Activated CD4-positive, alpha-beta T cell treated with anti-CD3 and anti-CD28 coated beads for 48 hours (primary cell): ENCODE measurements at regions not wholly inside any gene's neighbourhood (a gene's known extent, or its start where the extent isn't known, plus 50 kb on each side); places are given as distances from the start of the nearest gene placed in this dataset.

Source experiments
- DNase-seq: peaks from one replicate; pipeline ENCODE4 v3.0.0-alpha.2; 2020

DNA sequence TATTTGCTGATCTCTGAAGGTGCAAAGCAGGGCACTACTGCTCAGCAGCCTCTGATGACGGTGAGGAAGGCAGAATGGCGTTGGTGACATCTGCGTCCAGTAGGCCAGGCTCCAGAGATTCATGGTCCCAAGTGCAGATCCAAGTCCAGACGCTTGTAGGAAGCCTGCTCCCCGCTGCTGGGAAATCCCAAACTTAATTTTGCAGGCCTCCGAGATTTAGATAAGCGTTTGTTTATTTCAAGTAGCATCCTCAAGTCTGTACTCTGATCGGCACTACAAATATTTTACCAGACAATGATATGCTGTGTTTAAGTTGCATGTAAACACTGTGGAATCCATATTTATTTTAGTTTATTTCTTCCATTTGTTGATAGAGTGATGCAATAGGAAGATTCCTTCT is 244.9 kb upstream of the KLF6 start:
- no peak for DNase-seq

DNA sequence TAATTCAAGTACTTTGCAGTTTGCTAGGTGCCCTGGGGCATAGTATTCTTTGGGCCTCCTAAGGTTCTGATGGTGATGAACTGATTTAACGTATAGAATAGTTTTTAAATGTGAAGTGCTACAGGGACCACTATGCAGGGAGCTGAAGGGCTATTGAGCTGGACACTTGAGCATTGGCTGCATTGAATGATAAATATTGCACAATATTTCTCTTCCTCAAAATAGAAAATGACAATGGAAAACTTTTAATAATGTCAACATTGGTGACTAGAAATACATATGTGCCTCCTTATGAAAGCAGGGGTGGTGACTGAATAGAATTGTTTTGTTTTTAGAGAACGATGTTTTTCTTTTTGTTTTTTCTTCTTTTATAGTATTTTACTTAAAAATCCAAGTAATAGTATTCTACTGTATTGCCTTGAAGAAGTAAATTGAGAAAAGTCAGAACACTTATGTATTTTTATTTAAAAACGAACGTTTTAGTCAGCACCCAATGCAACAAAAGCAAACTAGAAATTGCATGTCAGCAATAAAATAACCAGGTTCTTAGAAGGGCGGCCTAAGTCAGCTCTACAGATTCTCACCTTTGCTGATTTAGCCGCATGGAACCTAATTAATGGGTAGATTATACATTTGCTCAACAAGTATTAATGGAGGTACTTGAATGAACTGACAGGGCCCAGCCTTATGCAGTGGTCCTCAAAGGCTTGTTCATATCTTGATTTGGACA is 244.0 kb upstream of the KLF6 start:
- DNase-seq = no peak

DNA sequence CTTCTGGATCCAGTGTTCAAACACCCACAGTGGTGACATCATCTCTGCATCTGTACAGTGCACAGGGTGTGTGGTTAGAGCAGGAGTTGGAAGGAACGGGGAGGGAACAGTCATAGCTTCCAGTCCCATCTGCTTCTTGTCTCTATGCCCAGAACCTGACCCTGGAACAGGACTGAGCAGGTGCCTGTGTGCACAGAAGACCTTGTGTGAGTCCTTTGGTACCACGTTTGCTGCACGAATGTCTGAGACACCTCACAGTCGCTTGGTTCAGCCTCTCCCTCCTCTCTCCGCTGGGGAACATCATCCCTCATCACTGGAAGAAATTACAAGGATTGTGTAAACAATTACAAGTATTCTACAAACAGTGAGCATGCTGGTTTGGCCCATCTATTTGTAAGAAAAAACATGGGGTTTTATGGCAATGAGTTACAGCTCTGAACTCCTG is 243.0 kb upstream of the KLF6 start:
- DNase-seq = peak; percentile 16

DNA sequence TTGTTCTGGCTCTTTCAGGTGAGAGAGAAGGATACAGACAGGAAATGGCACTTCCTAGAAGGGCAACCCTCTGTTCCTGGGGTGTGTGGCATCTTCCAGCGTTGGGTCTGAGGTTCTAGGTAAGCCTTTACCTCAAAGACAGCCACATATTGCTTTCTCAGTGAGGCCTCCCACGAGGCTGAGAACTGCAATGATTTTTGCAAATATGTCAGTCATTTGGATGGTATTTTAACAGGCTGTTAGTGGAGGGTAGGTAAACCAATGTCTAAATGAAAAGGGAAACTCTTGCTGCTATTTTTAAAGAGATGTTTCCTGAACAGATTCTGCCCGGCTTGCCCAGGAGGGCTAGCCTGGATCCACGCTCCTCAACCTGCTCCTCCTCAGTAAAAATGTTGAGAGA is 240.3 kb upstream of the KLF6 start:
- DNase-seq = no peak

DNA sequence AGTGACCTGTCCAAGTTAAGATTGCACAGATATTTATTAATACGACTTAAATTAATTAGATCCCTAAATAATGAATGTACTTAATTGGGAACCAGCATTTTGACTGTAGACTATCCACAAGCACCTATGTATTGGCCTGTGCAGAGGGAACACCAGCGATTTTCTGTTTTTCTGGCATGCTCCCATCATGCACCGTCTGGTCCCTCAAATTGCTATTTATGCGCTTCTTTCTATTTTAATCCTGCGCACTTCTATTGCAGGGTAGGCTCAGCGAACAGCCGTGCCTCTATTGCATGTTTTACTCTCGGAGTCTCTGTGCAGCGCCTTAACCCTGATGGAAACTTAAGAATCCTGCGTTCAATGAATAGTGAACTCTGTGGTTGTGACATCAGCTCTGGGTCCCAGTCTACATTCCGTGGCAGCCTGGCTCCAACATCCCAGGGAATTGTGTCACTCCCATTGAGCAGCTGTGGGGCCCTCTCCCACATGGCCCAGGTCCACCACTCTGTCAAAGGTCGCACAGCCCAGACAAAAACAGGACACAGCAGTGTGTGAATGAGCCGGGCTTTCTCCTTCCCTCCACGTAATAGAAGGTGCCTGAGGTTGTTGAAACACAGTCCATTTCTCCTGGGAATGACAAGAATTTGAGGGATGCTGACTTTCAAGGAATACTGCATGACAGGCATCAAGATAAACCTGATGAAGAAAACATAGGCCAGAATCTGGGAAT is 239.7 kb upstream of the KLF6 start:
- no peak for DNase-seq

DNA sequence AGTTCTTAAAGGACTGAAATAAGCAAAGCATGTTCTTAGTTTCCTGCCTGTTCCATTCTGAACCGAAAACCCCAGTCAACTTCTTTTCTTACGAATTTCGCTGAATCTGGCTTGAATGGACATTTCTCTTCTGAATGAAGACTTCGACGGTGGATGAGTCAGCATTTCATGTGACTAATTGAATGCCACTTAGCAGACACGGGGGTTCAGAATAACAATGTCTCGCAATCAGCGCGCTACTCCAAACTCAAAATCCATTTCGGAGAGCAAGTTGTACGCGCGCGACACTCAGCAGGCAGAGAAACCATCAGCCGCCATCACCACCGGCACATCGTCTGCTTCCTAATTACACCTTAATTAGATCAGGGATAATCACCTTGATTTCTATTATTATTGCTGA is 239.0 kb upstream of the KLF6 start:
- no peak for DNase-seq

DNA sequence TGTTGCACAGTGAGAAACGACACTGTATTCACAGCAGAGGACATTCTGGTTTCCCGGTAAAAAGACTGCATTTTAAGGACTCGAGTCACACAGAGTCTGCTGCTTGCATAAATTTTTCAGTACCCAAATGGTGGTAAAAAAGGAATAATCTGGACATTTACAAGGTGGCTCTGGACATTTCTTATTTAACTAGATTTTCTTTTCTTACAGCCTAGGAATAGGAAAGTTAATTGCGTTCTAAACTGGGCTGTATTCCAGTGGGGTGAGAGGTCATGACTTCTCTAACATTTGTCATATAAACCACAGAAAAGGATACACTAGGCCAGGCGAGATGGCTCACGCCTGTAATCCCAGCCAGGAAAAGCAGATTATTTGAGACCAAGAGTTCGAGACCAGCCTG is 237.5 kb upstream of the KLF6 start:
- DNase-seq = no peak

DNA sequence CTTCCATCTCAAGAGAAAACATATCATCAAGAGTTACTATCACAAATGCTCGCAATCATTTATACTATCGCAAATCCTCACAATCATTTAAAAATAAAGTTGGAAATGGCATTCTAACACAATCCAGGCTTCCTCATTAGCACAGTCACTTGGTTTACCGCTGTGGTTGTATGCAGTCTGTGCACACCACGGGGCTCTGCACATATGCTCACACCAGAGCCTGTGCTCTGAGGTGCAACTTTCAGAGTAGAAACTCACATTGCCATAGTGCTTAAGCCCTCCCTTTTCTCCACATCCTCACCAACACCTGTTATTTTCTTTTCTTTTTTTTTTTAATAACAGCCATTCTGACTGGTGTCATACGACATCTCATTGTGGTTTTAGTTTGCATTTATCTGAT is 235.6 kb upstream of the KLF6 start:
- no peak for DNase-seq

DNA sequence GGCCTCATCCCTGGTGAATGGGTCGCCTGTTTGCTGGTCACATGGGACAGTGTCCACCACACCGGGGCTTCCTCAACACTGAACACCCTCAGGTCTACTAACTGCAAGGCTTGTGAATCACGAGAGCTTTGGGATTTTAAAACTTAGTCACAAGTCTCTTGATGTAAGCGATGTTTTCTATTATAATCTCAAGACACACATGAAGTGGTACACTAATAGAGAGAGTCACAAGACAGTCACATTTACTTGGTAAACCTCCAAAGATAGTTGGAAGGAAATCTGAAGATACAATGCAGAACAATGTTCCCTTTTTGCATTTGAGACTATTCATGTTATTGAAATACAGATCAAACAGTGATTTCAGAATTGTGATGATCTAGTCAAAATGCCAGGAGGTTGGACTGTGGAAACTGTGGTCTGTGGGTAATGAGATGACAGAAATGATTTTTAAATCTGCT is 233.1 kb upstream of the KLF6 start:
- no peak for DNase-seq

DNA sequence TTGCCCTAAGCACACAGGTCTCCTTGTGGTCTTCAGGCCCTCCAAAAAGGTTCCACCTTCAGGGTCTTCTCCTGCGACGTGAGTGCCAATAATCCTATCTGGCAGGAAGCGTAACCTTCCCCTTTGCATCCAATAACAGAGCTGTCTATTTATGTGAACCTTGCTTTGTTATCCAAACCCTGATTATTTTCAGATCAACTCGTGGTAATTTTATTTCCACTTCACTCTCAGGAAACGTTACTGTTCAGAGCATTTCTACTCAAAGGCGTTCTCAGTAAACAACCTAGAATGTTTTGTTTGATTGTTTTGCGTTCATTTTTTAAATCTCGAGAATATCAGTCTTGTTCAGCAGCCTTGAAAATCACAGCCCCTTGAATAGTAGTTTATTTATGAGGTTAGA is 232.3 kb upstream of the KLF6 start:
- no peak for DNase-seq

DNA sequence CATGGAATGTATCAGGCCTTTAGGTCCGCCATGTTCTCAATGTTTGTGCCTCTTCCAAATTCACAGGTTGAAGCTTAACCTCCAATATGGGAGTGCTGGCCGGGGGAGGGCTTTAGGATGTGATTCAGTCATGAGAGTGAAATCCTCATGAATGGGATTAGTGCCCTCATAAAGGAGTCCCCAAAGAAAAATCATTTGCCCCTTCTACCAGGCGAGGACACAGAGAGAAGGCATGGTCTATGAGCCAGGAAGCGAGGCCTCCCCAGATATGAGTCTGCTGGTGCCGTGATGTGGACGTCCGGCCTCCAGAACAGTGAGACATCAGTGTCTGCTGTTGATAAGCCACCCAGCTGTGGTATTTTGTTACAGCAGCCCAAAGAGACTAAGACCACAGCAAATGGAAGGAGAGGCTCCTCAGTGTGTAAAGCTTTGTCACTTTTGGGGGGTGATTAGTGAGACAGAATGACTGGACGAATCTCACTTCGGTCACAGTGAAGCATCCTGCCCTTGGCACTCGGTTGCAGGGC is 231.3 kb upstream of the KLF6 start:
- no peak for DNase-seq

DNA sequence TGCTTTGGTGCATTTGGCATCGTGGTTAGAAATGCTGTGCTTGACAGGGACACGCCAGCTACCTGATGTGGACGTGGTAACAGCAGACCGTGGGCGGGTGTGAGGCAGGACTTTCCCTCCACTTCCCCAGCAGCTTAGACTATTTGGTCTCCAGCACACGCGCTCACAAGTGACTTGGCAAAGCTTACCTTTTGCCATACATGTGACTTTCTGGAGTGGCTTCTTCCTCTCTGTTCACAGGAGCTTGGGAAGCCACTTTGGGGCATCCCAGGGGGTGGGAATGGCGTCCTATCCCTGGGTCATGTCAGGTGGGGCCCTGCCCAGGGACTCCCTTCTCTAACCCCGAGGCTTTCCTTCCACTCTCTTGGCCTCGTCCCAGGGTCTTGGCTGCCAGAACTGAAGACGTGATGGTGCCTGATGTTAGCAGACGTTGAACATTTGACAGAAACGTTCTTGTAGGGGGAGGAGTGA is 228.7 kb upstream of the KLF6 start:
- DNase-seq = peak; percentile 77

DNA sequence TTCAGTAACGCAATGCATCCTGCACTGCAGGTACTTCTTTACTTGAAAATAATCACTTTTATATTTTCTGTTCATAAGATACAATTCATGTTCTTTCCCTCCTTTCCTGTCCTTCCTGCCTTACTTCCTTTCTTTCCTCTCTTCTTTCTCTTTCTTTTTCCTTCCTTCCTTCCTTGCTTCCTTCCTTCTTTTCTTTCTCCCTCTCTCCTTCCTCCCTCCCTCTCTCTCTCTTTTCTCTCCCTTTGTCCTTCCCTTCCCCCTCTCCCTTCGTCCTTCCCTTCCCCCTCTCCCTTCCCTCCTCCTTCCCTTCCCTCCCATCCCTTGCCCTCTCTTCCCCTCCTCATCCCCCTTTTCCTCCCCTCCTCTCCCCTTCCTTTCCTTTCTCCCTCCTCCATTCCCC is 227.8 kb upstream of the KLF6 start:
- DNase-seq = no peak

DNA sequence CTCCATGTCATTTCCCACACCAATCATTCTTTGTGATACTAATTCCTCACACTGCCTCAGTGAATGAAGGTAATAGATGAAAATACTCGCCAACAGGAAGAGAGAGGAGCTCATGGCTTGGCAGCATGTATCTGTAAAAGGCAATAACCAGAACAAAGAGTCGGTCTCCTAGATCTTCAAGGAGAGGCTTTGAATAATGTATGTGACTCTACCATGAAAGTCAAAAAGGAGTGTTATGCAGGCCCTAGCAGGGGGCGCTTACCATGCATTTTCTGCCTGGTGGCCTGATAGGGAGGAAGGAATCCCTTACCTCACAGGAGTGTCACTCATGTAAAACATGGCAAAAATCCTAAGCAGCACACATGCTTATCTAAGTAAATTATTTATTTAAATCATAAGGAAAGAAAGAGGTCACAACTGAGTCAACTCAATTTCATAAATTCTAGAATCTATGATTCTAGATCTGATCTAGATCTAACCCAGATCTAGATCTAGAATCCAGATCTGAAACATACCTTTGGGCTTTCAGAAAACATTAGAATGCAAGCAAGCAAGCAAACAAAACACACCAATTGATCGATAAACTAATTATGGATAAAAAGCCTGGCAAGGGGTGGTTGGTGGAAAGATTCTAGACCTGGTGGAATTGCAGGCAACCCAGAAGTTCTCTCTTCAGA is 226.3 kb upstream of the KLF6 start:
- DNase-seq = no peak

DNA sequence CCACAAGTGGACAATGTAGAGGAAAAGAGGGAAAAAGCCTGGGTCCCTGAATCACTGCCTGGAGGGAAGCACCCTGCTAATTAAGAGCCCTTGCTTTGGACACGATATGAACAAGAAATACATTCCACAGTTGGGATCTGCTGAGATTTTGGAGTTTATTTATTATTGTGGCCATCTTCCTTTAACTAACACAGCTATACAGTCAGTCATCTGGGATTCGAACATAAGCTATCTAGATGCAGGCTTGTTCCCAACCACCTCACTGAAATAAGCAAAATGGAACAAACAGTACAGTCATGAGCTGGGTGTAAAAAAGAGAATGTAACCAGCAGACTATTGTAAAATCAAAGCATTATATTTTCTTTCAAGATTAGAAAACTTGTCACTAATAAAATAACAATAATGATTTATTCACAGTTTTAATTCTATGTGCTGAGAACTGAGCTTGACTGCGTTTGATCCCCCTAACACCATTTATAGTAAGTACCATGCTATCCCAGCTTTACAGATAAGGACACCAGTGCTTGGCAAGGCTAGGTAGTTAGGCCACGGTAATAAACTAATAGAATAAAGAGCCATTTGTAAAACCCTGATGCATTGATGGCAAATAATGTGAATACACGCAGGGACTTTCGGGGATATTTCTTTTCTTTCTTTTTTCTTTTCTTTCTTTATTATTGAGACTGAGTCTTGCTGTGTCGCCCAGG is 223.8 kb upstream of the KLF6 start:
- no peak for DNase-seq

DNA sequence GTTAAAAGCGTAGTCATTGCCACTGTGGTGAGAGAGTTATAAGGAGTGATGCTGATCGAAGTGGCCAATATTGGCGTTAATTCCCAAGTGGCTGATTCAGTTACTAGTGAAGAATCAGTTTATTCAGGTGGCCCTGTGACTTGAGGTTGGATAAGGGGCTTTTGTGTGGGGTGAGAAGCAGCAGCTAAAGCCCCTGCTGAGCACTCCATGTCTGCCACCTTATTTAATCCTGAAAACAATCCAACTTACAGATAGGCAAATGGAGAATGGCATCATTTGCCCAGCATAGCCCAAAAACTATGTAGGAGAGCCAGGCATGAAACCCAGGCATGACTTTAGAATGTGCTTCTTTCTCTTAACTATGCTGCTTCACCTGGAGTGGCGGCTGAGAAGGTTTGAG is 222.8 kb upstream of the KLF6 start:
- DNase-seq = no peak

DNA sequence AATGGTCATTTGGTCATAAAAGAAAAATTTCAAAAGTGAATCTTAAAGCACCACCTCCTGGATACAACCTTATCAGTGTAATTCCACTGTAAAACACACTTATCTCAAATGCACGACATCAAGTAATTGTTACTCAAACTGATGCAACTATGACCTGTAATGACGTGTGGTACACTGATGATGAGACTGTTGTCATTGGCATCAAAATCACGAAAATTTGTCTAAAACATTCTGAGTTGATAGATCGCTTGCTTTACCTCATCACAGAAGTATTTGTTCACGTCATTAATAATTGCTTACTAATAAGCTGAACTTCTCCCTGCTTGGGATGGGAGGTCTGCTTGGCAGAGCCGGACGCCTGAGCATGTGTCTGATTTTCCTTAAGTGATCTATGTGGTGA is 221.8 kb upstream of the KLF6 start:
- no peak for DNase-seq

DNA sequence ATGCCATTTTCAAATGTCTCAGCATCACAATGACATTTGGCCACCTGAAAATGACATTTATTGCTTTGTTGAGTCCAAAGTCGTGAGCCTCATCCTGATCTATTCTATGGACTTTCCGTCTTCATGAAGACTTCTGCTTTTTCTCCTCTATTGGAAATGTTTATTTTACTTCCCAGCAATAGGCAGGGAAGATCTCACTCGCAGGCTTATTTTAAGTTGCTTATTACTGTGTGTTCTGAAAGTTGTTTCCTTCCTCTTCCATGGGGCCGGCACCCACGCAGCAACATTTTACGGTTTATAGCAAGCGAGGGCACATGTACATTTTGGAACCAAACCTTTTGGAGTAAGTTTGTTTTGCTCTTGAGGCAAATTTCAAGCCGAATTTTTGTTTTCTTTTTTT is 221.0 kb upstream of the KLF6 start:
- DNase-seq = no peak

DNA sequence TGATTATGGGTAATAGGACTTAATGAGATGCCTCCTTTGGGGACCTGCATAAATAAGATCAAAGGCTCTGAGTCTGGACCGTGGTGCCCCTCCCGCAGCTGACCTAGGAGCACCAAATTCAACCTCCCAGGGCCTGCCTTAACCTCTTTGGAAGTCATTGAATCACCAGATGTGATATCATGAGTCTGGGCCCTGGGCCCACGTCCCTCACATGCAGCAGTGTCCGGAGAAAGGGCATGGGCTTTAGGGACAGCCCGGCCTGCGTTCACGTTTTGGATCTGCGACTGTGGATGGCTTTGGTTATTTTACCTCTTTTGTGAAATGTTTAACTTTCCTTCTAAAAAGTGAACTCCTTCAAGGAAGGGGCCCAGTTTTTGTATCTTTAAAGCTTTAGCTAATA is 220.0 kb upstream of the KLF6 start:
- DNase-seq = no peak

DNA sequence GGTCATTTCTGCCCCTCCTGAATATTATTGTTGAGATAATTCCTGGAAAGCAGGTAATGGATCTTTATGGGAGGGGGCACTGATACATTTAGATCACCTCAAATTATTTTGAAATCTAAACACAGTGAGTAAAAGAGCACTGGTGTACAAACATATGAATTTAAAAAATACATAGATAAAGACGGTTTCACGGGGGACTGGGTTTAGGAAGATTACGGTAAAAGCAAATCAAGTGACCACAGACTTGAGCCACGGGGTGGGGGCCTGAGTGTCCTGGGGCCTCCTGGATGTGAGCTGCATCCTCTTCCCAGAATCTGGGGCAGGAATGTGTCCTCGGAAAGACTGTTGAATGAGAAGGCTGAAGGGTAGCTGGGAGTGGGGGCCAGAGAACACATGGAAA is 219.1 kb upstream of the KLF6 start:
- no peak for DNase-seq

DNA sequence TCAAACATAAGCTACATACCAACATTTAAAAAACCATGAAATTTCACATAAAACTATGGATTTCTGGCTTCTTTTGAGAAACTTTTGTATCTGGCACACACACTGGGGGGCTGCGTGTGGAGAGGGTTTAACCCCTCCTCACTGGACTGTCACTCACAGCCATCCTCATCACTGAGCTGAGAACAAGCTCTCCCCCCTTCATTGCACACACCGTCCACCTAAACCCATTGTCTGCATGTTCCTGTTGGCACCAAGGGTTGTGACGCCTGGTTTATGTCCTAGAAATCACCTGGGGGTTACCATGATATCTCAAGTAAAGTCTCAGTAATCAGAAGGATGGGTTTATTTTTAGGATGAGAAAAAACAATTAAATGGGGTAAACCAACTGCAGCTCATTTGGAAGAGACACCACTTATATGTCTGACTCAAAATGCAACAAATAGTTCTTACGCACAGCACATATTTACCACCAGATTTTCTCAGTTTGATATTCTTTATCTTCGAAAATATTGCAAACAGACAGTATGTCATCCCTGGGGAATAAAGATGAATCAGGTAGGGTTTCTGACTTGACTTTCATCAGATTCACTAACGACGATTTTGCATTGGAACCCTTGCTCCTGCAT is 218.5 kb upstream of the KLF6 start:
- DNase-seq = no peak

DNA sequence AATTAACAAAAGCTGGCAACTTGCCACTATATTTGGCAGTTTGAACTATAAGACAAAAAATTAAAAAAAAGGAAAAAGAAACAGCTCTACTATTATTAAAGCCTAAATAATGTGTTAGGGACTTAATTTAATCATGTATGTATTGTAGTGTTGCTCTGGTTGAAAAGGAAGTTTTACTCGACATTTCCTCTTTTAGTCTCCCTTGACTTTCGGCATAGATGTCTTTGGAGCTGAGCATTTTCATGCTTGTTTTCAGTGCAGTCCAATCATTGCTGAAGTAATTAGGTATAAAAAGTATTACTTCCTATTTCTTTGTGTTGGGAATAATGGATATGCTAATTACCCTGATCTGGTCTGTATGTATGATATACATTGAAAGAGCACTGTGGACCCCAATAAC is 216.8 kb upstream of the KLF6 start:
- no peak for DNase-seq

DNA sequence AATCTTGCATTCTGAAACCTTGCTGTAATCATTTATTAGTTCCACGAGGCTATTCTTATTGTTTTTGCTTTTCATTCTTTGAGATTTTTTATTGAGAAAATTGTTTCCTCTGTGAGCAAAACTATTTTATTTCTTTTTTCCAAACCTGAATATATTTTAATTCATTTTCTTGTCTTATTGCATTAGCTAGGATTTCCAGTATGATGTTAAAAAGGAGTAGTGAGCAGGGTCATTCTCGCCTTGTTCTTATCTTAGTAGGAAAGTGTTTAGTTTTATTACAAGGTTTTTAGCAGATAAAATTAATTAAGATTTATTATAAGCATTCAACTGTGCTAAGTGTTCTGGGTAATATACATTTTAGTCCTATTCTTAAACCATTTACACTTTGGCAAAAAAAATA is 214.6 kb upstream of the KLF6 start:
- no peak for DNase-seq
